ENCODE measurements at regions not wholly inside any gene's neighbourhood (a gene's known extent, or its start where the extent isn't known, plus 50 kb on each side); places are given as distances from the start of the nearest gene placed in this dataset.

DNA sequence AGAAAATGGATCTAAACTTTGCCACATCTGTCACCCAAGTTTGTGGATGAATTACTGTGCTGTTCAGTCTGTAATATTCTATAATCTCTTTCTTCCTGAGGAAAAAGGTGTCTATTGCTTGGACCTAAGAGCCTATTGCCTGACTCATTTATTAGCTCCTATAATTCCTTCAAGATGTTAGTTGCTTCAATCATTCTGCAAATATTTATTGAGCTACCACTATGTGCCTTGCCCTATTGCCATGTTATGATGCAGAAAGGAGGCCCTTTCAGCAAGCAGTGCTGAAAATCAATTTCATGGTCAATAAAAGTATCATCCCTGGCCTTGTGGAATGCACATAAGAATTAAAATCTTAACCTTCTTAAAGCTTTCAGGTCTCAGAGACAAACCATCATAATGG, 113.6 kb downstream of the CCER1 start:
- TF ChIP-seq, protein P1, sequence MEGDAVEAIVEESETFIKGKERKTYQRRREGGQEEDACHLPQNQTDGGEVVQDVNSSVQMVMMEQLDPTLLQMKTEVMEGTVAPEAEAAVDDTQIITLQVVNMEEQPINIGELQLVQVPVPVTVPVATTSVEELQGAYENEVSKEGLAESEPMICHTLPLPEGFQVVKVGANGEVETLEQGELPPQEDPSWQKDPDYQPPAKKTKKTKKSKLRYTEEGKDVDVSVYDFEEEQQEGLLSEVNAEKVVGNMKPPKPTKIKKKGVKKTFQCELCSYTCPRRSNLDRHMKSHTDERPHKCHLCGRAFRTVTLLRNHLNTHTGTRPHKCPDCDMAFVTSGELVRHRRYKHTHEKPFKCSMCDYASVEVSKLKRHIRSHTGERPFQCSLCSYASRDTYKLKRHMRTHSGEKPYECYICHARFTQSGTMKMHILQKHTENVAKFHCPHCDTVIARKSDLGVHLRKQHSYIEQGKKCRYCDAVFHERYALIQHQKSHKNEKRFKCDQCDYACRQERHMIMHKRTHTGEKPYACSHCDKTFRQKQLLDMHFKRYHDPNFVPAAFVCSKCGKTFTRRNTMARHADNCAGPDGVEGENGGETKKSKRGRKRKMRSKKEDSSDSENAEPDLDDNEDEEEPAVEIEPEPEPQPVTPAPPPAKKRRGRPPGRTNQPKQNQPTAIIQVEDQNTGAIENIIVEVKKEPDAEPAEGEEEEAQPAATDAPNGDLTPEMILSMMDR (IDR thresholded peaks at IDR 0.05 in 8 of 11, conservative IDR thresholded peaks at IDR 0.05 in 3 of 11): no peak
- no peak for TF ChIP-seq POLR2A (IDR thresholded peaks at IDR 0.05)

Measured in spleen (tissue), 7 donors.